GM06990 (cell line): ENCODE measurements at regions not wholly inside any gene's neighbourhood (a gene's known extent, or its start where the extent isn't known, plus 50 kb on each side); places are given as distances from the start of the nearest gene placed in this dataset.

ENCODE experiments used
- DNase-seq: peaks from one replicate; pipeline ENCODE4 v3.0.0-alpha.2; 2011; ENCODE audit not compliant: insufficient read length; ENCODE audit errors: extremely low read depth
- H3K27me3 ChIP-seq: replicated peaks from 2 replicates; pipeline ENCODE4 v1.6.0; 2011; ENCODE audit warnings: low read length; ENCODE audit not compliant: control insufficient read depth, insufficient read depth
- H3K36me3 ChIP-seq: 2 replicates; pipeline ENCODE4 v1.5.1; 2011; ENCODE audit warnings: low read length; ENCODE audit not compliant: control insufficient read depth, insufficient read depth
- H3K4me3 ChIP-seq: replicated peaks from 2 replicates; pipeline ENCODE4 v1.5.1; 2011; ENCODE audit warnings: low read depth, mild to moderate bottlenecking, control low read depth, low read length
- TF ChIP-seq, protein P1 (sequence below): IDR thresholded peaks from 2 replicates; pipeline ENCODE4 v1.5.1; 2011; ENCODE audit warnings: low read length, control low read depth, mild to moderate bottlenecking, inconsistent platforms; ENCODE audit not compliant: insufficient read depth, poor library complexity, severe bottlenecking

- no peak for DNase-seq
- Histone ChIP-seq H3K4me3 (no peak overlapping the region), H3K27me3 (no peaks in the 10 kb centered on the region), H3K36me3 (no peaks in the 10 kb centered on the region)
- TF ChIP-seq, protein P1, sequence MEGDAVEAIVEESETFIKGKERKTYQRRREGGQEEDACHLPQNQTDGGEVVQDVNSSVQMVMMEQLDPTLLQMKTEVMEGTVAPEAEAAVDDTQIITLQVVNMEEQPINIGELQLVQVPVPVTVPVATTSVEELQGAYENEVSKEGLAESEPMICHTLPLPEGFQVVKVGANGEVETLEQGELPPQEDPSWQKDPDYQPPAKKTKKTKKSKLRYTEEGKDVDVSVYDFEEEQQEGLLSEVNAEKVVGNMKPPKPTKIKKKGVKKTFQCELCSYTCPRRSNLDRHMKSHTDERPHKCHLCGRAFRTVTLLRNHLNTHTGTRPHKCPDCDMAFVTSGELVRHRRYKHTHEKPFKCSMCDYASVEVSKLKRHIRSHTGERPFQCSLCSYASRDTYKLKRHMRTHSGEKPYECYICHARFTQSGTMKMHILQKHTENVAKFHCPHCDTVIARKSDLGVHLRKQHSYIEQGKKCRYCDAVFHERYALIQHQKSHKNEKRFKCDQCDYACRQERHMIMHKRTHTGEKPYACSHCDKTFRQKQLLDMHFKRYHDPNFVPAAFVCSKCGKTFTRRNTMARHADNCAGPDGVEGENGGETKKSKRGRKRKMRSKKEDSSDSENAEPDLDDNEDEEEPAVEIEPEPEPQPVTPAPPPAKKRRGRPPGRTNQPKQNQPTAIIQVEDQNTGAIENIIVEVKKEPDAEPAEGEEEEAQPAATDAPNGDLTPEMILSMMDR: peak; percentile 83
These were observed 404.7 kb upstream of the TRPC7 start for GRCh38 chr5:136769900-136770684.

DNA sequence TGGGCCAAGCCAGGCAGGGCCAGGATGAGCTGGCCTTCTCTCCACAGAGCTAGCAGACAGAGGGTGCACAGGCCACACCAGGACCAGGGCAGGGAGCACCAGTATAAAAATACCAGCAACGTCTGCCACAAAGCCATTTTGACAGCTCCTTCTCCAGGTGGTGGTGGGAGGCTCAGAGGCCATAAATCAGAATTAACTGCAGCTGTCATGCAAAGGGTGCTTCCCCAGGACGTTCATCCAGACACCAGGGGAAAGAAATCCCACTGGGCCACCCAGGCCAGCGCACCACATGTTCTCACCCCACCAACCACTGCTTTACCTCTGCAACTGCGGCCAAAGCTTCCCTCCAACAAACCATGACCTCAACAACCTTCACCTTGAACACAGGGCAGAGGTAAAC, 403.7 kb upstream of the TRPC7 start:
- Histone ChIP-seq H3K36me3 (no peaks in the 10 kb centered on the region), H3K27me3 (no peaks in the 10 kb centered on the region), H3K4me3 (no peak overlapping the region)
- TF ChIP-seq, protein P1: no peak
- DNase-seq: no peak

- H3K36me3 ChIP-seq: no peaks in the 10 kb centered on the region
- H3K27me3 ChIP-seq: no peaks in the 10 kb centered on the region
- TF ChIP-seq, protein P1: no peak
- no peak for DNase-seq
- no peak overlapping the region for H3K4me3 ChIP-seq
These were observed 403.1 kb upstream of the TRPC7 start for GRCh38 chr5:136768457-136768856.

DNA sequence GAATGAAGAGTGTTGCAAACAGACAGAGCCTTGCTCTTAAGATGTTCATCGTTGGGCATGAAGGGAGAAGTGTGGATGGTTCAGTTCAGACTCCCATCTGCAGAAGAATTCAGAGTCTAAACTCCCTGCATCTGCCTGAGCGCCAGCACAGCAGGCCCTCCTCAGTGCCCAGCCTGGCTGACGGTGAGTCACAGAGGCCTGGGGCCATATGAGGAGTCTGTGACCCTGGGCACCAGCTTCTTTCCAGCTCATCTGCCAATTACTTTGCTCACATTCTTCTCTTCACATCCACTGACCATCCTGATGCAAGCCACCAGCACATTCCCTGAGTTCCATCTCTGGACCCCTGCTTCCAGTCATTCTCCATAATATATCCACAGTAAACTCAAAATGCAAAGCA, 401.1 kb upstream of the TRPC7 start:
- TF ChIP-seq, protein P1: no peak
- Histone ChIP-seq H3K4me3 (no peak overlapping the region), H3K27me3 (no peaks in the 10 kb centered on the region; the same call in 1 of the 2 replicates), H3K36me3 (no peaks in the 10 kb centered on the region)
- no peak for DNase-seq

GRCh38 chr5:136764601-136765000, 399.3 kb upstream of the TRPC7 start:
- no peak for DNase-seq
- H3K36me3 ChIP-seq: no peaks in the 10 kb centered on the region
- no peak overlapping the region for H3K4me3 ChIP-seq
- TF ChIP-seq, protein P1: no peak
- H3K27me3 ChIP-seq: no peaks in the 10 kb centered on the region; the same call in 1 of the 2 replicates
